ENCODE measurements at regions not wholly inside any gene's neighbourhood (a gene's known extent, or its start where the extent isn't known, plus 50 kb on each side); places are given as distances from the start of the nearest gene placed in this dataset.

GRCh38 chr11:70861559-70861958, 390.8 kb downstream of the SHANK2 start:
- ATAC-seq: no peak
- Histone ChIP-seq H3K4me1 (no peaks in the 10 kb centered on the region), H3K27ac (no peak overlapping the region), H3K9me3 (no peaks in the 10 kb centered on the region), H3K4me3 (no peak overlapping the region), H3K36me3 (no peaks in the 10 kb centered on the region), H3K27me3 (no peaks in the 10 kb centered on the region)
- DNase-seq: no peak
- intact Hi-C loops (cut with DNase I): no loop called here
- 81% methylated on average over 2 of the region's 2 CpGs for WGBS (ENCODE audit: insufficient coverage, low coverage, low lambda C conversion rate, missing lambda C conversion rate)
- TF ChIP-seq POLR2A (IDR thresholded peaks at IDR 0.05) (no peak), CTCF (IDR thresholded peaks at IDR 0.05) (no peak)

- TF ChIP-seq POLR2A (IDR thresholded peaks at IDR 0.05) (no peak), CTCF (IDR thresholded peaks at IDR 0.05) (no peak)
- 77% methylated on average over 5 of the region's 6 CpGs for WGBS (ENCODE audit: insufficient coverage, low coverage, low lambda C conversion rate, missing lambda C conversion rate)
- Histone ChIP-seq H3K27ac (no peak overlapping the region), H3K36me3 (no peaks in the 10 kb centered on the region), H3K4me1 (no peaks in the 10 kb centered on the region), H3K27me3 (no peaks in the 10 kb centered on the region), H3K4me3 (no peak overlapping the region), H3K9me3 (no peaks in the 10 kb centered on the region)
- DNase-seq (no peak), ATAC-seq (no peak)
- intact Hi-C loops (cut with DNase I): no loop called here
Observed at GRCh38 chr11:70862093-70862492, 390.3 kb downstream of the SHANK2 start.

GRCh38 chr11:70863186-70863585, 389.2 kb downstream of the SHANK2 start:
- Histone ChIP-seq H3K36me3 (no peaks in the 10 kb centered on the region), H3K27me3 (no peaks in the 10 kb centered on the region), H3K27ac (no peak overlapping the region), H3K9me3 (no peaks in the 10 kb centered on the region), H3K4me3 (no peak overlapping the region), H3K4me1 (no peaks in the 10 kb centered on the region)
- TF ChIP-seq POLR2A (IDR thresholded peaks at IDR 0.05) (no peak), CTCF (IDR thresholded peaks at IDR 0.05) (no peak)
- no CpG with 5 or more reads among the region's 9 CpGs for WGBS (ENCODE audit: insufficient coverage, low coverage, low lambda C conversion rate, missing lambda C conversion rate)
- DNase-seq (no peak), ATAC-seq (no peak)
- intact Hi-C loops (cut with DNase I): no loop called here

- whole genome bisulfite sequencing (ENCODE audit: insufficient coverage, low coverage, low lambda C conversion rate, missing lambda C conversion rate): 65% methylated on average over 2 of the region's 4 CpGs
- intact Hi-C loops (cut with DNase I): no loop called here
Observed at GRCh38 chr11:70863993-70864392, 388.4 kb downstream of the SHANK2 start.

More at GRCh38 chr11:70863993-70864392, 388.4 kb downstream of the SHANK2 start:
- no peak for DNase-seq
- Histone ChIP-seq H3K9me3 (no peaks in the 10 kb centered on the region), H3K4me1 (no peaks in the 10 kb centered on the region), H3K4me3 (no peak overlapping the region), H3K36me3 (no peaks in the 10 kb centered on the region), H3K27me3 (no peaks in the 10 kb centered on the region), H3K27ac (no peak overlapping the region)
- no peak for TF ChIP-seq CTCF (IDR thresholded peaks at IDR 0.05)
- no peak for ATAC-seq
